ENCODE measurements at regions not wholly inside any gene's neighbourhood (a gene's known extent, or its start where the extent isn't known, plus 50 kb on each side); places are given as distances from the start of the nearest gene placed in this dataset.
A peak's percentile ranks its signal among the peaks of the same experiment; 100 is the strongest.

DNA sequence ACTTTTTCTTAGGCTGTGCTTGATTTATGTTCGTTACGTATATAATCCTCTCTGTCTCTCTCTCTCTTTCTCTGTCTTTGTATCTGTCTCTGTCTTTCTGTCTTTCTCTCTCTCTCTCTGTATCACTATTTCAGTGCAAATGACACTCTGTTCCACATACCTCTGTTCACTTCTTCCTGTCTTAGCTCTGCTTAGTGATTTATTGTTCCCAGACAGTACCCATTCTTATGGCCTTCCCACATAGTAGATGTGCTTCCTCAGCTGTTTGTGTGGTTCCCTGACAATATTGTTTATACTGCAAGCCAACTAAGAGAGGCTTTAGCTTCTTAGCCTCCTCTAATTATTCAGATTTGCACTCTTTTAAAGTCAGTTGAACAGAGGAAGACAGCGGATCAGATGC lies 1244.2 kb downstream of the DIAPH3 start:
- no peak for DNase-seq (ENCODE audit: low read depth in 6 of 9, low spot score in 9 of 9)
- no peaks in the 10 kb centered on the region for H3K36me3 ChIP-seq (ENCODE audit: control insufficient read depth in 2 of 2, insufficient read depth in 2 of 2, low read length in 1 of 2)
- H3K9me3 ChIP-seq (ENCODE audit: control insufficient read depth in 2 of 2, insufficient read depth in 1 of 2, low read length in 1 of 2), result no peaks in the 10 kb centered on the region
- H3K27ac ChIP-seq (ENCODE audit: low read depth in 1 of 2, low read length in 1 of 2), result no peak overlapping the region
- H3K27me3 ChIP-seq (ENCODE audit: control insufficient read depth in 2 of 2, insufficient read depth in 1 of 2, low read length in 1 of 2), result no peaks in the 10 kb centered on the region
- H3K4me1 ChIP-seq (ENCODE audit: control insufficient read depth in 2 of 2, insufficient read depth in 2 of 2, low read length in 2 of 2), result no peaks in the 10 kb centered on the region
- H3K4me3 ChIP-seq (ENCODE audit: low read length in 2 of 2), result no peak overlapping the region
- 77% methylated on average over 3 of the region's 3 CpGs for WGBS

DNA sequence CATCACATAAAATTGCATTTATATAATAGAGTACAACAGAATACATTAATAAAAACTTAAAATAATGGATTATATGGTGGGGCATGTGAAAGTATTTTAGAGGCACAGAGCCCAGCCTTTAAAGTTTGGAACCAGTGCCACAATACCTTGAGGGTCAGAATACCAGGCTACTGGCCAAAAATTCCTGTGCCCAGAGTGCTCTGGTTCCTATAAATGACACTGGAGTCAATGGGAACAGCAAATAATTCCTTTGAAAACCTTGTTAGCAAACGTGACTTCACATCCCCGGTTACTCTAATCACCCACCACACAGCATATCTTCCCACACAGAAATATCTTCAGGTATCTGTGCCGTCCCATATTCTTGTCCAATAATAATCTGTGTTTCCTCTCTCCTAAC lies 1242.6 kb downstream of the DIAPH3 start:
- WGBS, result 95% methylated on average over 3 of the region's 3 CpGs
- H3K4me1 ChIP-seq (ENCODE audit: control insufficient read depth in 2 of 2, insufficient read depth in 2 of 2, low read length in 2 of 2), result no peaks in the 10 kb centered on the region
- no peaks in the 10 kb centered on the region for H3K27me3 ChIP-seq (ENCODE audit: control insufficient read depth in 2 of 2, insufficient read depth in 1 of 2, low read length in 1 of 2)
- no peak overlapping the region for H3K27ac ChIP-seq (ENCODE audit: low read depth in 1 of 2, low read length in 1 of 2)
- H3K4me3 ChIP-seq (ENCODE audit: low read length in 2 of 2), result no peak overlapping the region
- no peak for DNase-seq (ENCODE audit: low read depth in 6 of 9, low spot score in 9 of 9)
- no peaks in the 10 kb centered on the region for H3K36me3 ChIP-seq (ENCODE audit: control insufficient read depth in 2 of 2, insufficient read depth in 2 of 2, low read length in 1 of 2)
- H3K9me3 ChIP-seq (ENCODE audit: control insufficient read depth in 2 of 2, insufficient read depth in 1 of 2, low read length in 1 of 2), result no peaks in the 10 kb centered on the region

DNA sequence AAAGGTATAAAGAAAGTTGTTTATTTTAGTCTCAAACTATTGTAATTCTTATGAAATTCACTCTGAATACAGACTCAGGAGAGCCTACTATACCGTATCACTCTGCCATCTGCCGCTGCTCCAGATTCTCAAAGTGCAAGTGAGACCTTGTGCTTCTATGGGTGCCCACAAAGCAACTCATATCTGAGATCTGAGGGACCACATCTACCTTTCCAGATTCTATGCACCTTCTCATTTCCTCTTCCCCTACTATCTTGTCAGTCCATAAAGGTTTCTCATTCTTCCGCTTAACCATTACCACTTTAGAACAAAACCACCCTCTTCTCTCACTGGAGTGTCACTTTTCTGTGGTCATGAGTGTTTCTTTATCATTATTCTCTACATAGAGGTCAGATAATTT lies 1236.9 kb downstream of the DIAPH3 start:
- peak in 4 of 9 donors; percentile 4 to 45 (median 8) for DNase-seq (ENCODE audit: low read depth in 6 of 9, low spot score in 9 of 9)
- Histone ChIP-seq H3K4me1 (ENCODE audit: control insufficient read depth in 2 of 2, insufficient read depth in 2 of 2, low read length in 2 of 2) (no peaks in the 10 kb centered on the region), H3K27me3 (ENCODE audit: control insufficient read depth in 2 of 2, insufficient read depth in 1 of 2, low read length in 1 of 2) (no peaks in the 10 kb centered on the region), H3K27ac (ENCODE audit: low read depth in 1 of 2, low read length in 1 of 2) (no peak overlapping the region), H3K4me3 (ENCODE audit: low read length in 2 of 2) (no peak overlapping the region), H3K9me3 (ENCODE audit: control insufficient read depth in 2 of 2, insufficient read depth in 1 of 2, low read length in 1 of 2) (no peaks in the 10 kb centered on the region), H3K36me3 (ENCODE audit: control insufficient read depth in 2 of 2, insufficient read depth in 2 of 2, low read length in 1 of 2) (no peaks in the 10 kb centered on the region)
- 63% methylated on average over 3 of the region's 3 CpGs for WGBS

DNA sequence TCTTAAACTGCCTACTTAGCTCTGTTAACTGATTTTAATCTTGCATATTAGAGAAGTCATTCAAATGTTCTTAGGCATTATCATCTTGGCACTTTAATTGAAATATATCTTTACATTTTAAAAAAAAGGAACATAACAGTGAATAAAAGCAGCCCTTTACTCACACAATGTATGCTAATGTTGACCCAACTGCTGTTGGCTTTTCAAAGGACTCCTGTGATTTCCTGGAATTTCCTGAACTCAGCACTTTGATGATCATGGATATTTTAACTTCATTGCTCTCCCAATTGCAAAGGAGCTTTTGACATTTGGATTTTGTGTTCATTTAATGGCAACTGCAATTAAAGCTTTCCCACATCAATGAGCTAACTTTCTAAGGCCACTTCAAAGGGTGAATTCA lies 1230.3 kb downstream of the DIAPH3 start:
- Histone ChIP-seq H3K4me1 (ENCODE audit: control insufficient read depth in 2 of 2, insufficient read depth in 2 of 2, low read length in 2 of 2) (no peaks in the 10 kb centered on the region), H3K27ac (ENCODE audit: low read depth in 1 of 2, low read length in 1 of 2) (no peak overlapping the region), H3K27me3 (ENCODE audit: control insufficient read depth in 2 of 2, insufficient read depth in 1 of 2, low read length in 1 of 2) (no peaks in the 10 kb centered on the region), H3K9me3 (ENCODE audit: control insufficient read depth in 2 of 2, insufficient read depth in 1 of 2, low read length in 1 of 2) (no peaks in the 10 kb centered on the region), H3K36me3 (ENCODE audit: control insufficient read depth in 2 of 2, insufficient read depth in 2 of 2, low read length in 1 of 2) (no peaks in the 10 kb centered on the region), H3K4me3 (ENCODE audit: low read length in 2 of 2) (no peak overlapping the region)
- no peak for DNase-seq (ENCODE audit: low read depth in 6 of 9, low spot score in 9 of 9)

DNA sequence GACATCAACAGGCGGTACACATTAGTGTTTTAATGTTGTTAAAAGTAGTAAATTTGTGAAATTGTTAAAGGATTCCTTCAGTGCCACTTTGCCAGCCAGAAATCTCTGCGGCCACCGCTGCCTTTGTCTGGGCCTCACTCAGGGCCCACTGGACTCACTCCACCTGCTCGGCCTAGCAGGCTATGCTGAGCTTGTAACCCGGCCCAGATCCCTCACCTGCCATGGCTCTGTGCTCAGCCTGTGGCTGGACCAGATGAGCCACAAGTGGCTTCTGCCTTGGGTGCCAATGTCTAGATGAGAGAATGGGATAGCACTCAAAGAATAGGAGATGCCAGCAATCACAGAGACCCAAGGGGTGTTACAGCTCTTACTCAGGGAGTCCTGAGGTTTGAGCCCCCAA lies 1228.0 kb downstream of the DIAPH3 start:
- WGBS, result 90% methylated on average over 5 of the region's 5 CpGs
- Histone ChIP-seq H3K9me3 (ENCODE audit: control insufficient read depth in 2 of 2, insufficient read depth in 1 of 2, low read length in 1 of 2) (no peaks in the 10 kb centered on the region), H3K36me3 (ENCODE audit: control insufficient read depth in 2 of 2, insufficient read depth in 2 of 2, low read length in 1 of 2) (no peaks in the 10 kb centered on the region), H3K4me1 (ENCODE audit: control insufficient read depth in 2 of 2, insufficient read depth in 2 of 2, low read length in 2 of 2) (no peaks in the 10 kb centered on the region), H3K27me3 (ENCODE audit: control insufficient read depth in 2 of 2, insufficient read depth in 1 of 2, low read length in 1 of 2) (no peaks in the 10 kb centered on the region), H3K27ac (ENCODE audit: low read depth in 1 of 2, low read length in 1 of 2) (no peak overlapping the region), H3K4me3 (ENCODE audit: low read length in 2 of 2) (no peak overlapping the region)
- no peak for DNase-seq (ENCODE audit: low read depth in 6 of 9, low spot score in 9 of 9)

DNA sequence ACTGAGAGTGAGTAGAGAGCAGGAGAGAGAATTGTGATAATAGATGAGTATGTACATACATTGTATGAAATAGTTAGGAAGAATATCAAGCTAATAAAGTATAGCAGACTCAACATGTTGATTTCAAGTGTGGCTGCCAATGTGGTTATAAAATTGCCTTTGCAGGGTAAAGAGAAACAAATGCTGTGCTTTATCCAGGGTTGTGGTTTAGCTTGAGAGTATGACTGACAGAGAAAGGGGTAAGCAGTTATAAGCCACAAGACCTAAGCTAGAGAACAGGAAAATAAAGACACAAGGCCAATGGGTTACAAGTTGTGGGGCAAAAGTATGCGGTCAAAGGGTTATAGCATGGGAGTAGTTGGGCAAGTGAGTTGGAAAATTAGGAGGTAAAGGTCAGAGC lies 1217.5 kb downstream of the DIAPH3 start:
- H3K9me3 ChIP-seq (ENCODE audit: control insufficient read depth in 2 of 2, insufficient read depth in 1 of 2, low read length in 1 of 2), result peaks cover 0 to 5% of the 10 kb centered on the region in 2 donors
- no peaks in the 10 kb centered on the region for H3K27me3 ChIP-seq (ENCODE audit: control insufficient read depth in 2 of 2, insufficient read depth in 1 of 2, low read length in 1 of 2)
- no peaks in the 10 kb centered on the region for H3K4me1 ChIP-seq (ENCODE audit: control insufficient read depth in 2 of 2, insufficient read depth in 2 of 2, low read length in 2 of 2)
- H3K27ac ChIP-seq (ENCODE audit: low read depth in 1 of 2, low read length in 1 of 2), result no peak overlapping the region
- H3K4me3 ChIP-seq (ENCODE audit: low read length in 2 of 2), result no peak overlapping the region
- DNase-seq (ENCODE audit: low read depth in 6 of 9, low spot score in 9 of 9), result peak in 1 of 9 donors; percentile 12
- no peaks in the 10 kb centered on the region for H3K36me3 ChIP-seq (ENCODE audit: control insufficient read depth in 2 of 2, insufficient read depth in 2 of 2, low read length in 1 of 2)
- WGBS, result 34% methylated on average over 1 of the region's 1 CpG

DNA sequence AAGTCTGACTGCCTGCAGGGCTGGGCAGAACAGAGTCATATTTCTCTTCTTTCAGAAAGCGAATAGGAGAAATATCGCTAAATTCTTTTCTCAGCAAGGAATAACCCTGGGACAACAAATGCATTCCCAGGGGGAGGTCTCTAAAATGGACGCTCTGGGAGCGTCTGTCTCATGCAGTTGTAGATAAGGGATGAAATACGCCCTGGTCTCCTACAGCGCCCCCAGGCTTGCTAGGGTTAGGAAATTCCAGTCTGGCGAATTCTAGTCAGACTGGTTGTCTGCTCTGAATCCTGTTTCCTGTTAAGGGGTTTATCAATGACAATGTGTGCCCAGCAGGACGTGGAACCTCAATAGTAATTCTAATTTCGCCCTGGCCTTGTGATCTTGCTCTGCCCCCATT lies 1214.1 kb downstream of the DIAPH3 start:
- 94% methylated on average over 9 of the region's 9 CpGs for WGBS
- Histone ChIP-seq H3K36me3 (ENCODE audit: control insufficient read depth in 2 of 2, insufficient read depth in 2 of 2, low read length in 1 of 2) (no peaks in the 10 kb centered on the region), H3K4me1 (ENCODE audit: control insufficient read depth in 2 of 2, insufficient read depth in 2 of 2, low read length in 2 of 2) (no peaks in the 10 kb centered on the region), H3K4me3 (ENCODE audit: low read length in 2 of 2) (no peak overlapping the region), H3K27me3 (ENCODE audit: control insufficient read depth in 2 of 2, insufficient read depth in 1 of 2, low read length in 1 of 2) (no peaks in the 10 kb centered on the region), H3K9me3 (ENCODE audit: control insufficient read depth in 2 of 2, insufficient read depth in 1 of 2, low read length in 1 of 2) (peaks cover 0 to 5% of the 10 kb centered on the region in 2 donors), H3K27ac (ENCODE audit: low read depth in 1 of 2, low read length in 1 of 2) (no peak overlapping the region)
- no peak for DNase-seq (ENCODE audit: low read depth in 6 of 9, low spot score in 9 of 9)

DNA sequence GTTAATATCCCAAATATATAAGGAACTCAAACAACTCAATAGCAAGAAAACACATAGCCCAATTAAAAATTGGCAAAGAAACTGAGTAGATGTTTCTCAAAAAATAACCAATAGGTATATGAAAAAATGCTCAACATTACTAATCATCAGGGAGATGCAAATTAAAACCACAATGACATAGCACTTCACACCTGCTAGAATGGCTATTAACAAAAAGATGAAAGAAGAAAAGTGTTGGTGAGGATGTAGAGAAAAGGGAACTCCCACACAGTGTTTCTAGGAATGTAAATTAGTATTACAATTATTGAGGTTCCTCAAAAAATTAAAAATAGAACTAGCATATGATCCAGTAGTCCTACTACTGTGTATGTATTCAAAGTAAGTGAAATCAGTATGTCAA lies 1212.8 kb downstream of the DIAPH3 start:
- DNase-seq (ENCODE audit: low read depth in 6 of 9, low spot score in 9 of 9), result no peak
- no peaks in the 10 kb centered on the region for H3K27me3 ChIP-seq (ENCODE audit: control insufficient read depth in 2 of 2, insufficient read depth in 1 of 2, low read length in 1 of 2)
- H3K27ac ChIP-seq (ENCODE audit: low read depth in 1 of 2, low read length in 1 of 2), result no peak overlapping the region
- no peaks in the 10 kb centered on the region for H3K4me1 ChIP-seq (ENCODE audit: control insufficient read depth in 2 of 2, insufficient read depth in 2 of 2, low read length in 2 of 2)
- H3K36me3 ChIP-seq (ENCODE audit: control insufficient read depth in 2 of 2, insufficient read depth in 2 of 2, low read length in 1 of 2), result no peaks in the 10 kb centered on the region
- H3K4me3 ChIP-seq (ENCODE audit: low read length in 2 of 2), result no peak overlapping the region
- H3K9me3 ChIP-seq (ENCODE audit: control insufficient read depth in 2 of 2, insufficient read depth in 1 of 2, low read length in 1 of 2), result peaks cover 0 to 5% of the 10 kb centered on the region in 2 donors

DNA sequence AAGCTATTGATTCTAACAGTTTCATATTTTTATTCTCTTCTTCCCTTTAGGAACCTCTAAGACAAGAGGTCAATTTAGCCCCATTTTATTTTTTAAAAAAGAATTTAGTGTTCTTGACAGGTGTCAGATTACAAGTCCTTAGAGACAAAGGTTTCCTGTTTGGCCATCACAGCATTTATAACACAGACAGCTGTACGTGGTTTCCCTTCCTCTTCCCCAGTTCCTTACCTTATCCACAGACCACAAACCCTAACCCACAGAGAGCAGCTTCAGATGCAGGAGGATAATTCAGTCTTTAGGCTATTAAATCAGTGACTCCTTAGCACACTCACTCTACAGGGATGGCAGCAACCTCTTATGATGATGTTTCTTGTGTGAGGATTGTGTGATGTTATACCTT lies 1210.1 kb downstream of the DIAPH3 start:
- 0% methylated on average over 1 of the region's 1 CpG for WGBS
- Histone ChIP-seq H3K4me3 (ENCODE audit: low read length in 2 of 2) (no peak overlapping the region), H3K9me3 (ENCODE audit: control insufficient read depth in 2 of 2, insufficient read depth in 1 of 2, low read length in 1 of 2) (peaks cover 0 to 5% of the 10 kb centered on the region in 2 donors), H3K27me3 (ENCODE audit: control insufficient read depth in 2 of 2, insufficient read depth in 1 of 2, low read length in 1 of 2) (no peaks in the 10 kb centered on the region), H3K36me3 (ENCODE audit: control insufficient read depth in 2 of 2, insufficient read depth in 2 of 2, low read length in 1 of 2) (no peaks in the 10 kb centered on the region), H3K4me1 (ENCODE audit: control insufficient read depth in 2 of 2, insufficient read depth in 2 of 2, low read length in 2 of 2) (no peaks in the 10 kb centered on the region), H3K27ac (ENCODE audit: low read depth in 1 of 2, low read length in 1 of 2) (no peak overlapping the region)
- DNase-seq (ENCODE audit: low read depth in 6 of 9, low spot score in 9 of 9), result peak in 3 of 9 donors; percentile 0 to 34 (median 5)

Data from thymus (tissue), 11 donors.